ENCODE measurements at regions not wholly inside any gene's neighbourhood (a gene's known extent, or its start where the extent isn't known, plus 50 kb on each side); places are given as distances from the start of the nearest gene placed in this dataset.

DNA sequence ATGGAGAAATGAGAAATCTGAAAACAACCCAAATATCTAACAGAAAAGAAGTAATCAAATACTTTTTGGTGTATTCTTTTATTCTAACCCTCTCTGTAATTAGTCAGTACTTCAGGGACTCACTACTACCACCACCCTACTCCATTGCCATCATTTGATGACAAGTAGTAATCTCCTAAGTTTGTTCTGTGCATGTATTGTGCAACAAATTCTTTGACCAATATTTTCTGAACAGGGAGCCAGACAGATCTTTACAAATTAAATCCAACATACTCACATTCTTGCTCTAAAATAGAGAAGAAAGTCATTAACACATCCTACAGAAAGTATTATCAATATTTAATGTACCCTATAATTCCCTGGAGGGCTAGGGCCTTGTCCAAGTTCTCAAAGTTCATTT, 1416.4 kb downstream of the DSC3 start:
- no peak for DNase-seq
- Mint-ChIP-seq H3K4me1 (no peaks in the 10 kb centered on the region), H3K27ac (no peak overlapping the region), H3K9me3 (peaks cover 6% of the 10 kb centered on the region), H3K36me3 (no peaks in the 10 kb centered on the region), H3K4me3 (no peak overlapping the region), H3K27me3 (no peaks in the 10 kb centered on the region)
- POLR2A ChIA-PET: no interaction called here
- no peak for ATAC-seq (ENCODE audit: low read depth)

DNA sequence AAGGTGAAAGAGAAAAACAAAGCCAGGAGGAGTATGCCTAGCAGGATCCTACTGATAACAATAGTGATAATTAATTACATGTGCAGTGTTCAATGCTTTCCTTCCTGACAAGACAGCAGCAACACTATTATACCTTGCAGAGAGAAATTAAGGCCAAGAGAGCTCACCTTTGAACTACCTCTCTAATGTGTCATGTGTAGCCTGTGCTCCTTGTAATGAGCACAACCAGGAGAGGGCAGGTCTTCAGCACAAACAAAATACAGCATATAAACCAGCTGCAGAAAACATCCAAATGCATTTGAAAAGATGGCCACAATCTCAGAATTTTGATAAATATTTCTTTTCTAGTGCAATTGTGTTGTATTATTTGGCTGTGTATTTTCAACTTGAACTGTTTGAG, 1425.7 kb downstream of the DSC3 start:
- DNase-seq (no peak), ATAC-seq (ENCODE audit: low read depth) (no peak)
- H3K9me3 Mint-ChIP-seq: peaks cover 3% of the 10 kb centered on the region
- no peak overlapping the region for H3K27ac Mint-ChIP-seq
- POLR2A ChIA-PET: no interaction called here
- H3K4me3 Mint-ChIP-seq: no peak overlapping the region
- no peaks in the 10 kb centered on the region for H3K4me1 Mint-ChIP-seq
- no peaks in the 10 kb centered on the region for H3K27me3 Mint-ChIP-seq
- no peaks in the 10 kb centered on the region for H3K36me3 Mint-ChIP-seq

DNA sequence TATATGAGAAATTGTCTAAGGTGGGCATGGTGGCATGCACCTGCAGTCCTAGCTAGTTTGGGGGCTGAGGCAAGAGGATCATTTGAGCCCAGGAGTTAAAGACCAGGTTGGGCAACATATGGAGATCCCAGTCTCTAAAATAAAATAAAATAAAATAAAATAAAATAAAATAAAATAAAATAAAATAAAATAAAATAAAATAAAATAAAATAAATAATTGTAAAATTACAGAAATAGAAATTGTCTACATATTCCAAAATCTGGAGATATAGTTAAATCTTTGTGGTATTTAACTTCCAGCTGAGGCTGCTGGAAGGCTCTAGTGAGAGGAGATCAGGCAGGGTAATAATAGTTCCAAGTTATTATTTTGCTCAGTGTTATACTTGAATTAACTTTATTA, 1432.1 kb upstream of the CDH2 start:
- POLR2A ChIA-PET: no interaction called here
- Mint-ChIP-seq H3K4me3 (no peak overlapping the region), H3K9me3 (peaks cover 15% of the 10 kb centered on the region), H3K4me1 (no peaks in the 10 kb centered on the region), H3K27me3 (no peaks in the 10 kb centered on the region), H3K27ac (no peak overlapping the region), H3K36me3 (no peaks in the 10 kb centered on the region)
- ATAC-seq (ENCODE audit: low read depth) (no peak), DNase-seq (no peak)

DNA sequence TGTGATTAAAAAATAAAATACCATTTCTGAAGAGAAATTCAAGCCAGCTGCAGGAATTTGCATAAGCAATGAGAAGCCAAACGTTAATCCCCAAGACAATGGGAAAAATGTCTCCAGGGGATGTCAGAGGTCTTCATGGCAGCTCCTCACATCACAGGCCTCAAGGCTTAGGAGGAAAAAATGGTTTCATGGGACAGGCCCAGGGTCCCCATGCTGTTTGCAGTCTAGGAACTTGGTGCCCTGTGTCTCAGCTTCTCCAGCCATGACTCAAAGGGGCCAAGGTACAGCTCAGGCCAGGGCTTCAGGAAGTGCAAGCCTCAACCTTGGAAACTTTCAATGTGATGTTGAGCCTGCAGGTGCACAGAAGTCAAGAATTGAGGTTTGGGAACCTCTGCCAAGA, 1428.4 kb upstream of the CDH2 start:
- Mint-ChIP-seq H3K9me3 (peaks cover 20% of the 10 kb centered on the region), H3K27ac (no peak overlapping the region), H3K4me1 (no peaks in the 10 kb centered on the region), H3K36me3 (no peaks in the 10 kb centered on the region), H3K27me3 (no peaks in the 10 kb centered on the region), H3K4me3 (no peak overlapping the region)
- no peak for DNase-seq
- POLR2A ChIA-PET: no interaction called here
- no peak for ATAC-seq (ENCODE audit: low read depth)

DNA sequence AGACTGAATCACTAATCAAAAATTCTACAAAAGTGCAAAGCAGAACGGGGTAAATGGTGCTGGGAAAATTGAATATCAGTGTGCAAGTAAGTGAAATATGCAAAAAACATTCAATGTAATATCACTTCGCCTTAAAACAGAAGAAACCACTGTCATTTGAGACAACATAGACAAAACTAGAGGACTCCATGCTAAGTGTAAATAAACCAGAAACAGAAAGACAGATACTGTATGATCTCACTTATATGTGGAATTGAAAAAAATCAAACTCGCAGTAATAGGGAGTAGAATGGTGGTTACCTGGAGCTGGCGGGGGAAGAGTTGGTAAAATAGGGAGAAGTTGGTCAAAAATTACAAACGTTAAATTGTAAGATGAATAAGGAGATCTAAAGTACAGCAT, 1420.0 kb upstream of the CDH2 start:
- DNase-seq: no peak
- Mint-ChIP-seq H3K27ac (no peak overlapping the region), H3K4me1 (no peaks in the 10 kb centered on the region), H3K9me3 (peaks cover 4% of the 10 kb centered on the region), H3K4me3 (no peak overlapping the region), H3K27me3 (no peaks in the 10 kb centered on the region), H3K36me3 (no peaks in the 10 kb centered on the region)
- POLR2A ChIA-PET: no interaction called here
- peak; percentile 36 for ATAC-seq (ENCODE audit: low read depth)

DNA sequence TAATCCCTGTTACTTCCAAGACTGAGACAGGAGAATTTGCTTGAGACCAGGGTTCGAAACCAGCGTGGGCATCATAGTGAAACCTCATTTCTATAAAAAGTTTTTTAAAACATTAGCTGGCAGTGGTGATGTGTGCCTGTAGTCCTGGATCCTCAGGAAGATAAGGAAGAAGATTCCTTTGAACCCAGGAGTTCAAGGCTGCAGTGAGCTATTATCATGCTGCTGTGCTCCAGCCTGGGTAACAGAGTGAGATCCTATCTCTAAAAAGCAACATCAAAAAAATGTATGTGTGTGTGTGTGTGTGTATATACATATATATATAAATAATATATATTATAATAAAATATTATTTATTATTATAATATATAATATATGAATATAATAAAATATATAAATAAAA, 1417.6 kb upstream of the CDH2 start:
- no peaks in the 10 kb centered on the region for H3K4me1 Mint-ChIP-seq
- H3K27me3 Mint-ChIP-seq: no peaks in the 10 kb centered on the region
- H3K4me3 Mint-ChIP-seq: no peak overlapping the region
- POLR2A ChIA-PET: no interaction called here
- H3K27ac Mint-ChIP-seq: no peak overlapping the region
- no peak for DNase-seq
- no peaks in the 10 kb centered on the region for H3K36me3 Mint-ChIP-seq
- H3K9me3 Mint-ChIP-seq: peaks cover 4% of the 10 kb centered on the region
- ATAC-seq (ENCODE audit: low read depth): peak; percentile 22

DNA sequence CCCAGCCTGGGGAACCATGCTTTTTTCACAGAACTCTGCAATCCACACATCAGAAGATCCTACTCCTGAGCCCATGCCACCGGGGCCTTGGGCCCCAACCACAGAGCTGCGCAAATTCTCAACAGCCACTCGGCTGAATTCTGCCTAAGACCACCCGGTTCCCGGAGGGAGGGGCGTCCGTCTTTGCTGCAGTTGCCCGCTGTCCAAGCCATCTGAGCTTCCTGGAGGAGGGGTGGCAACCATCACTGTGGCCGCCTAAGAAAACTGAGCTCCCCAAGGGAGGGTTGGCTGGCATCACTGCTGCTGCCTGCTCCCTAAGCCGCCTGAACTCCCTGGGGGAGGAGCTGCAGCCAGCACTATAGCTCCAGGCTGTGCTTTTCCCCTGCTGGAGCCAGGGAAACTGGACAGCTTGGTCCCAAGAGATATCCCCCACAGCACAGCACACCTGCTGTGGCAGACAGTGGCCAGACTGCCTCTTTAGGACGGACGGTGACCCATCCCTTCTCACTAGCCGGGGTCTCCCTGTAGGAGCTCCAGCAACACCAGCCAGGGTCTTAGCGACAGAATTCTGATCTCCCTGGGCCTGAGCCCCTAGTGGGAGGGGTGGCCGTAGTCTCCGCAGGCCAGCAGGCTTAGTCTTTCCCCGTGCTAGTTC, 1411.6 kb upstream of the CDH2 start:
- POLR2A ChIA-PET: no interaction called here
- Mint-ChIP-seq H3K36me3 (no peaks in the 10 kb centered on the region), H3K27ac (no peak overlapping the region), H3K27me3 (no peaks in the 10 kb centered on the region), H3K4me1 (no peaks in the 10 kb centered on the region), H3K9me3 (peaks cover 6% of the 10 kb centered on the region), H3K4me3 (no peak overlapping the region)
- no peak for ATAC-seq (ENCODE audit: low read depth)
- no peak for DNase-seq

DNA sequence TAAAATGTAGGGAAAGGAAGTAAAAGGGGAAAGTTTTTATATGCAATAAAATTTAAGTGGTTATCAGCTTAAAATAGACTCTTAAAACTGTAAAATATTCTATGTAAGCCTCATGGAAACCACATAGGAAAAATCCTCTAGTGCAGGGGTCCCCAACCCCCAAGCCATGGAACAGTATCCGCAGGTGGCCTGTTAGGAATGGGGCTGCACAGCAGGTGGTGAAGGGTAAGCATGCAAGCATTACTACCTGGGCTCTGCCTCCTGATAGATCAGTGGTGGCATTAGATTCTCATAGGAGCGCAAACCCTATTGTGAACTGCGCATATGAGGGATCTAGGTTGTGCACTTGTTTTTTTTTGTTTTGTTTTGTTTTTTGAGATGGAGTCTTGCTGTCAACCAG, 1409.3 kb upstream of the CDH2 start:
- POLR2A ChIA-PET: no interaction called here
- H3K36me3 Mint-ChIP-seq: no peaks in the 10 kb centered on the region
- no peaks in the 10 kb centered on the region for H3K4me1 Mint-ChIP-seq
- no peak for DNase-seq
- H3K9me3 Mint-ChIP-seq: peaks cover 10% of the 10 kb centered on the region
- no peaks in the 10 kb centered on the region for H3K27me3 Mint-ChIP-seq
- no peak for ATAC-seq (ENCODE audit: low read depth)
- H3K27ac Mint-ChIP-seq: no peak overlapping the region
- H3K4me3 Mint-ChIP-seq: no peak overlapping the region

DNA sequence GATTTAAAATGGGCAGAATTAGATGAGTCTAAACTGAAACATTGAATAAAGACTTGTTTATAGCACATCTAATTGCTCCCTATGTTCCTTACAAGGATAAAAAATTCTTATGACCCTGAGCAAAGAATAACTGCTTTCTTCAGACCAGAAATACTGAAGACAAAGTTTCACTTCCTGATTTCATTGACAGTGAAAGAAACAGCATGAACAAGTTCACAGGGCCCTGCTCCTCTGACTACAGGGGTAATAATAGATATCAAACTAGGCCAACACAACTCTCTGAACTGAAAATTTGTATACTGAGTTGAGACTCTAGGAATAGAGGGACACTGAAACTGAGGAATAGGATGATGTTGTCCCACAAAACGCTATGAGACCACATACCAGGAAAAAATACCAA, 1383.3 kb upstream of the CDH2 start:
- no peaks in the 10 kb centered on the region for H3K36me3 Mint-ChIP-seq
- H3K4me3 Mint-ChIP-seq: no peak overlapping the region
- POLR2A ChIA-PET: no interaction called here
- H3K27me3 Mint-ChIP-seq: no peaks in the 10 kb centered on the region
- no peak for ATAC-seq (ENCODE audit: low read depth)
- DNase-seq: no peak
- H3K27ac Mint-ChIP-seq: no peak overlapping the region
- H3K4me1 Mint-ChIP-seq: no peaks in the 10 kb centered on the region
- peaks cover 3% of the 10 kb centered on the region for H3K9me3 Mint-ChIP-seq

DNA sequence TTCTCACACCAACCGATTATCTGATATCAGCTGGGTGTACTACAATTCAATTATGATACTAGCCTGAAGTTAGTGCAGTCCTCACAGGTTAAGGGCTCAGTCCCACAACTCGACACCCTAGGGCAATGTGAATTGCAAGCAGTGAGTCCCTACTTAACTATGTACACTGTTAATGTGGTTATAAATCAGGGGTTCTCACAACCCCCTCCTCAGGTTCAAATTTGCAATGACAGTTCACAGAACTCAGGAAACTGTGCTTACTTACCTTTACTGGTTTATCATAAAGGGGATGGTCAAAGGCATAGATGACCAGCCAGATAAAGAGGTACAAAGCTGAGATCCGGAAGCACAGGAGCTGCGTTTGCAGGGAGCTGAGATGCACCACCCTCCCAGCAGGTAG, 1379.1 kb upstream of the CDH2 start:
- Mint-ChIP-seq H3K27me3 (no peaks in the 10 kb centered on the region), H3K4me1 (no peaks in the 10 kb centered on the region), H3K36me3 (no peaks in the 10 kb centered on the region), H3K27ac (no peak overlapping the region), H3K4me3 (no peak overlapping the region), H3K9me3 (peaks cover 5% of the 10 kb centered on the region)
- POLR2A ChIA-PET: no interaction called here
- ATAC-seq (ENCODE audit: low read depth) (no peak), DNase-seq (no peak)

DNA sequence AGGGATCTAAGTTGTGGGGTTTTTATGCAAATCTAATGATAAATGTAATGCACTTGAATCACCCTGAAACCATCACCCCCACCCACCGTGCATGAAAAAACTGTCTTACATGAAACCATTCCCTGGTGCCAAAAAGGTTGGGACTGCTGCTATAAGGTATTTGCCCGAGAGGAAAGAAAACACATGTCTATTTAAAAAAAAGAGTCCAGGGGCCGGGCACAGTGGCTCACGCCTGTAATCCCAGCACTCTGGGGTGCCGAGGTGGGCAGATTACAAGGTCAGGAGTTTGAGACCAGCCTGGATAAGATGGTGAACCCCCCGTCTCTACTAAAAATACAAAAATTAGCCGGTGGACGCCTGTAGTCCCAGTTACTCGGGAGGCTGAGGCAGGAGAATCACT, 1372.8 kb upstream of the CDH2 start:
- H3K27ac Mint-ChIP-seq: no peak overlapping the region
- no peaks in the 10 kb centered on the region for H3K27me3 Mint-ChIP-seq
- H3K4me1 Mint-ChIP-seq: no peaks in the 10 kb centered on the region
- POLR2A ChIA-PET: no interaction called here
- no peak overlapping the region for H3K4me3 Mint-ChIP-seq
- peaks cover 3% of the 10 kb centered on the region for H3K9me3 Mint-ChIP-seq
- DNase-seq (no peak), ATAC-seq (ENCODE audit: low read depth) (no peak)
- no peaks in the 10 kb centered on the region for H3K36me3 Mint-ChIP-seq

DNA sequence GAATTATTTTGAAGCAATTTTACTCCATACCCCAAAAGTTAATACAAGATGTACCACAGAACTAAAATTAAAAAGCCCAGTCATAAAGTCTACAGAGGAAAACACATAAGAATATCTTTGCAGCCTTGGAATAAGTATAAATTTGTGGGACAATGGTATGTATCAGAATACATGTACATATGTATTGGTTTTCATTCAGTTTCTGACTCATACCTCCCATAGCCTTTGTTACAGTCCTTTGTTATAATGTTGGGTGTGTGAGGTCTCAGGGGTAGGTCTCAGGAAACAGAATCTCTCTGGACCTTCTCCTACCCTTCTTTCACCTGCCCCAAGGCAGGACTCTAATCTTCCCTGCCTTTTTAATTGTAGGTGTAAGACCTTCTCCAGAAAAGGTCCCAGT, 1370.7 kb upstream of the CDH2 start:
- Mint-ChIP-seq H3K36me3 (no peaks in the 10 kb centered on the region), H3K27me3 (no peaks in the 10 kb centered on the region), H3K4me3 (no peak overlapping the region), H3K4me1 (no peaks in the 10 kb centered on the region), H3K27ac (no peak overlapping the region), H3K9me3 (peaks cover 2% of the 10 kb centered on the region)
- DNase-seq (no peak), ATAC-seq (ENCODE audit: low read depth) (no peak)
- POLR2A ChIA-PET: no interaction called here

DNA sequence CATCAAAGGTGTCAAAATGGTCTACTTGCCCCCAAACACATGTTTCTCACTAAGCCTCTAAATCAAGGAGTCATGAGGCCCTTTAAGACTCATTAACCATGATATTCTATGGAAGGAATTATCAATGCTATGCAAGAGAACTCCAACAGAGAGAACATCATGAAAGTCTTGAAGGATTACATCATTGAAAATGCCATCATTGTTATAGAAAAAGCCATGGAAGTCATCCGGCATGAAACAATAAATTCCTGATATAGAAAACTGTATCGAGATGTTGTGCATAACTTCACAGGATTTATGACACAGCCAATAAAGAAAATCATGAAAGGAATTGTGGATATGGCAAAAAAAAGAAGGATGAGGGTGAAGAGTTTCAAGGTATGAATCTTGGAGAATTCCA, 1363.6 kb upstream of the CDH2 start:
- DNase-seq (no peak), ATAC-seq (ENCODE audit: low read depth) (no peak)
- Mint-ChIP-seq H3K27ac (no peak overlapping the region), H3K27me3 (no peaks in the 10 kb centered on the region), H3K36me3 (no peaks in the 10 kb centered on the region), H3K4me3 (no peak overlapping the region), H3K4me1 (no peaks in the 10 kb centered on the region), H3K9me3 (peaks cover 6% of the 10 kb centered on the region)
- POLR2A ChIA-PET: no interaction called here

DNA sequence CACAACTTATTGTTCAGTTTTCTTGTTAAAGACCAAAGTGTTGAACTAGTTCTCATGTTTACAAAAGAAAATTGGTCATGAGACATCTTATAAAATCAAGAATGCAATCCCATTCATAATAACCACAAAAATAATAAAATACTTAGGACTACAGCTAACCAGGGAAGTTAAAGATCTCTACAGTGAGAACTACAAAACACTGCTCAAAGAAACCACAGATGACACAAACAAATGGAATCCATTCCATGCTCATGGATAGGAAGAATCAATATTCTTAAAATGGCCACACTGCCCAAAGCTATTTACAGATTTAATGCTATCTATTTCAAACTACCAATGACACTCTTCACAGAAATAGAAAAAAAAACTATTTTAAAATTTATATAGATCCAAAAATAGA, 1354.8 kb upstream of the CDH2 start:
- Mint-ChIP-seq H3K27ac (no peak overlapping the region), H3K9me3 (peaks cover 6% of the 10 kb centered on the region), H3K36me3 (no peaks in the 10 kb centered on the region), H3K27me3 (no peaks in the 10 kb centered on the region), H3K4me3 (no peak overlapping the region), H3K4me1 (no peaks in the 10 kb centered on the region)
- POLR2A ChIA-PET: no interaction called here
- DNase-seq (no peak), ATAC-seq (ENCODE audit: low read depth) (no peak)

DNA sequence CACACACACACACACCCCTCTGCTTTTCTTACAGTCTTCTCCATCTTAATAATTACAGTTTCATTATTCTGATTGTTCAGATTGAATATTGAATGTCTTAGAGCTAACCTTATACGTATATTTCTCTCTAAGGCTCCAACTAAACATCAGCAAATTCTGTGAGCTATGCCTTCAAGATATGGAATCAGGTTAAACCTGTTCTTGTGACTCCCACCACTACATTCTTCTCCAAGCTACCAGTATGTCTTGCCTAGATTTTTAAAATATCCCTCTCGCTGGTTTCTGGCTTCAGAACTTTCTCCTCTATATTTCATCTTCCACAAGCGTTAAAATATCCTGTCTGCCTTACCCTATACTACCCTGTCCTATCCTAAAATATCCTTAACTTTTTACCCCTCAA, 1346.4 kb upstream of the CDH2 start:
- H3K36me3 Mint-ChIP-seq: no peaks in the 10 kb centered on the region
- H3K27me3 Mint-ChIP-seq: no peaks in the 10 kb centered on the region
- H3K27ac Mint-ChIP-seq: no peak overlapping the region
- ATAC-seq (ENCODE audit: low read depth) (no peak), DNase-seq (no peak)
- H3K4me3 Mint-ChIP-seq: no peak overlapping the region
- POLR2A ChIA-PET: no interaction called here
- no peaks in the 10 kb centered on the region for H3K4me1 Mint-ChIP-seq
- H3K9me3 Mint-ChIP-seq: peaks cover 3% of the 10 kb centered on the region

All from activated naive CD8-positive, alpha-beta T cell treated with anti-CD3 and anti-CD28 coated beads, Interleukin-2, amount 10 ng/mL, durations not matched to agents 7 days and 5 days (primary cell).